SH-SY5Y (cell line): ENCODE measurements at regions not wholly inside any gene's neighbourhood (a gene's known extent, or its start where the extent isn't known, plus 50 kb on each side); places are given as distances from the start of the nearest gene placed in this dataset.

Experiments used
- GATA2 ChIP-seq: IDR thresholded peaks from 2 replicates; pipeline ENCODE4 v1.6.1; 2011; ENCODE audit warnings: mild to moderate bottlenecking, low read depth, low read length
- GATA3 ChIP-seq: IDR thresholded peaks from 2 replicates; pipeline ENCODE4 v1.6.1; 2011; ENCODE audit warnings: low read depth, mild to moderate bottlenecking, low read length, moderate library complexity

DNA sequence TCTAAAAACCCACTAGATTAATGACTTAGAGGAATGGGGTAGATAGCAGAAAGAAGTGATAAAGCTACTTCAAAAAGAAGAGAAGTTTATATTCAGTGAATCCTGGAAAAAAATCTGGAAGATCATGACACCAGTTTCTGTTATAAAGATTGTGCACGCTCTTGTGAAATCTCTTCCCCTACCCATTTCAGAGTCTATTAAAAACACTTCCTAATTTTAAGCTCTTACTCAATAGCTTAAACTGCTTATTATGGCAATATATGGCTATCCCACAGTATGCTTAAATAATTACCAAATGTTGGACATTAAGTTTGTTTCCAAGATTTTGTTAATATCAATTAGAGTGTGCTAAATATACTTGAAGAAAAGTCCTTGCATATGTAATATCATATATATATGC, 585.3 kb upstream of the MAN1A1 start:
- TF ChIP-seq GATA2 (no peak), GATA3 (no peak)
